BE2C (cell line): ENCODE measurements at regions not wholly inside any gene's neighbourhood (a gene's known extent, or its start where the extent isn't known, plus 50 kb on each side); places are given as distances from the start of the nearest gene placed in this dataset.

Experiments used
- DNase-seq: peaks from one replicate; pipeline ENCODE4 v3.0.0-alpha.2; 2020
- H3K27me3 ChIP-seq: fragments of 250-450 bp; sonication (Bioruptor Pico); 2 replicates; pipeline ENCODE4 v1.5.1; 2020; ENCODE audit warnings: mild to moderate bottlenecking
- H3K36me3 ChIP-seq: fragments of 250-450 bp; sonication (Bioruptor Pico); 2 replicates; pipeline ENCODE4 v1.5.1; 2020; ENCODE audit warnings: mild to moderate bottlenecking
- H3K4me1 ChIP-seq: fragments of 250-450 bp; sonication (Bioruptor Pico); 2 replicates; pipeline ENCODE4 v1.5.1; 2020
- H3K4me3 ChIP-seq: 2 replicates; pipeline ENCODE4 v1.5.1; 2011; ENCODE audit warnings: low read depth, low read length
- H3K9me3 ChIP-seq: fragments of 250-450 bp; sonication (Bioruptor Pico); 2 replicates; pipeline ENCODE4 v1.5.1; 2020
- CTCF ChIP-seq: IDR thresholded peaks from 2 replicates; pipeline ENCODE4 v1.5.1; 2012; ENCODE audit warnings: mild to moderate bottlenecking, low read depth, low read length

- peaks cover 47% of the 10 kb centered on the region for H3K4me1 ChIP-seq
- no peak overlapping the region for H3K4me3 ChIP-seq
- no peak for TF ChIP-seq CTCF
- no peak for DNase-seq
- no peaks in the 10 kb centered on the region for H3K36me3 ChIP-seq
- no peaks in the 10 kb centered on the region for H3K9me3 ChIP-seq
- H3K27me3 ChIP-seq: no peaks in the 10 kb centered on the region
Observed at GRCh38 chr13:33913829-33914228, 95.9 kb downstream of the RFC3 start.

- Histone ChIP-seq H3K36me3 (no peaks in the 10 kb centered on the region), H3K4me1 (peaks cover 38% of the 10 kb centered on the region), H3K4me3 (no peak overlapping the region), H3K9me3 (no peaks in the 10 kb centered on the region), H3K27me3 (no peaks in the 10 kb centered on the region)
- peak; percentile 47 for DNase-seq
- no peak; the same call in 1 of the 2 replicates for TF ChIP-seq CTCF
Observed at GRCh38 chr13:33917190-33917589, 99.2 kb downstream of the RFC3 start.

DNA sequence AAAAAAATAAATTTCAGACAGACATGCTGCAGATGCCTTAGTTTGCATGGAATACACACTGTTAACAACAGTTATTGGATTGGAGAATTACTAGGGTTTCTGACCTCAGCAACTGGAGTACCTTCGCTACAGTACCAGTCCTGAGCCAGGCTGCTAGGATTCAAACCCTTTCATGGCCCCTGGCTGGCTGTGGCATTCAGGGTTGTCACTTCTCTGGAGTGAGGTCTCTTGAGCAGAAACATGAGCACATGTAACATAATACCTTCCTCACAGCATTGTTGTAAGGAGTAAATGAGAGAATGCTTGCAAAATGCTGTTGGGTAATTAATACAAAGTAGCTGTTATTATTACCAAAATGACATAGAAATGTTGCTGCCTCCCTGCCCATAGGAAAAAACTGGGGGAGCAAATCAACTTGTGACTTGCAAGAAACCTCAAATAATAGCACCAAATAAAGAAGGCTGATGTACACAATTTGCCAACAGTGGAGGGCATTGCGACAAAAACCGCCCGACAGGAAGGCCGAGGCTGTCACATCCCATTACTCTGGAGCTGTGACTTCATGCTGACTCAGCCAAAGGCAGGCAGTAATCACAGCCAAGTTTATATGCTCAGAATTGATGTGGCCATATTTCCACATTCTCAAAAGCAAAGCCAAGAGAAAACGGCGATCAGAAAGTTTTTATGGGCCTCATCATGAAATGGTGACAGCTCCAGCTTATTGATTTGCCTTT is 100.4 kb downstream of the RFC3 start:
- no peak for TF ChIP-seq CTCF

GRCh38 chr13:33919120-33919519 is 101.2 kb downstream of the RFC3 start:
- no peak overlapping the region for H3K4me3 ChIP-seq
- no peaks in the 10 kb centered on the region for H3K27me3 ChIP-seq
- TF ChIP-seq CTCF: no peak
- DNase-seq: no peak
- H3K36me3 ChIP-seq: no peaks in the 10 kb centered on the region
- H3K4me1 ChIP-seq: peaks cover 22% of the 10 kb centered on the region
- H3K9me3 ChIP-seq: no peaks in the 10 kb centered on the region; the same call in 1 of the 2 replicates

More for the DNA sequence above, 100.4 kb downstream of the RFC3 start:
- Histone ChIP-seq H3K4me3 (no peak overlapping the region), H3K36me3 (no peaks in the 10 kb centered on the region), H3K9me3 (no peaks in the 10 kb centered on the region; the same call in 1 of the 2 replicates), H3K4me1 (peaks cover 28% of the 10 kb centered on the region), H3K27me3 (no peaks in the 10 kb centered on the region)
- no peak for DNase-seq

GRCh38 chr13:33925563-33925962 is 107.6 kb downstream of the RFC3 start:
- Histone ChIP-seq H3K36me3 (no peaks in the 10 kb centered on the region), H3K27me3 (no peaks in the 10 kb centered on the region), H3K4me3 (no peak overlapping the region), H3K4me1 (no peaks in the 10 kb centered on the region), H3K9me3 (no peaks in the 10 kb centered on the region; the same call in 1 of the 2 replicates)
- no peak for DNase-seq
- TF ChIP-seq CTCF: no peak

DNA sequence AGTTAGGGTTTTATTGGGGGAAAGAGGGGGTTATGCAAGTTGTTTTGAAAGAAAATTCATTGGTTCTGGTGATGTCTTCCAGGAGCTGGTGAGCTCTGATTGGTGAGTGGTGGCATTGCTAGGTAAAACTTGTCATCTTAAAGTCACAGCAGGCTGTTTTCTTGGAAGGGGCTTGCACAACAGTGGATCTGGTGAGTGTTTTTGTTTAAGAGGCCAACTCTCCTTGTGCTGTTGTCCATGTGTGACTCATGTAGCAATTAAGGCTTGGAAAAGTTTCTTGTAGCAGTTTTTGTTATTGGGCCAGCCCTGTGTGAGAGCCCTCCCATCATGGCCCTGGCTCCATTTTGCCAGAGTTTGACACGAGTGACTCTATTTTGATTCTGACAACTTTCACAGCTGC is 109.4 kb downstream of the RFC3 start:
- no peak for TF ChIP-seq CTCF
- no peaks in the 10 kb centered on the region for H3K36me3 ChIP-seq
- H3K27me3 ChIP-seq: no peaks in the 10 kb centered on the region
- H3K4me1 ChIP-seq: peaks cover 8% of the 10 kb centered on the region
- no peak for DNase-seq
- H3K4me3 ChIP-seq: no peak overlapping the region
- H3K9me3 ChIP-seq: no peaks in the 10 kb centered on the region; the same call in 1 of the 2 replicates
